ENCODE measurements at regions not wholly inside any gene's neighbourhood (a gene's known extent, or its start where the extent isn't known, plus 50 kb on each side); places are given as distances from the start of the nearest gene placed in this dataset.

GRCh38 chr7:71005109-71005508 lies 126.8 kb upstream of the GALNT17 start:
- TF ChIP-seq TEAD4 (IDR thresholded peaks at IDR 0.05) = no peak
- no peak for TF ChIP-seq TAF1 (IDR thresholded peaks at IDR 0.05; ENCODE audit: low read depth)
- TF ChIP-seq CEBPB (IDR thresholded peaks at IDR 0.05) = no peak
- TF ChIP-seq RAD21 (IDR thresholded peaks at IDR 0.05; ENCODE audit: low read depth) = no peak
- TF ChIP-seq, protein P1, sequence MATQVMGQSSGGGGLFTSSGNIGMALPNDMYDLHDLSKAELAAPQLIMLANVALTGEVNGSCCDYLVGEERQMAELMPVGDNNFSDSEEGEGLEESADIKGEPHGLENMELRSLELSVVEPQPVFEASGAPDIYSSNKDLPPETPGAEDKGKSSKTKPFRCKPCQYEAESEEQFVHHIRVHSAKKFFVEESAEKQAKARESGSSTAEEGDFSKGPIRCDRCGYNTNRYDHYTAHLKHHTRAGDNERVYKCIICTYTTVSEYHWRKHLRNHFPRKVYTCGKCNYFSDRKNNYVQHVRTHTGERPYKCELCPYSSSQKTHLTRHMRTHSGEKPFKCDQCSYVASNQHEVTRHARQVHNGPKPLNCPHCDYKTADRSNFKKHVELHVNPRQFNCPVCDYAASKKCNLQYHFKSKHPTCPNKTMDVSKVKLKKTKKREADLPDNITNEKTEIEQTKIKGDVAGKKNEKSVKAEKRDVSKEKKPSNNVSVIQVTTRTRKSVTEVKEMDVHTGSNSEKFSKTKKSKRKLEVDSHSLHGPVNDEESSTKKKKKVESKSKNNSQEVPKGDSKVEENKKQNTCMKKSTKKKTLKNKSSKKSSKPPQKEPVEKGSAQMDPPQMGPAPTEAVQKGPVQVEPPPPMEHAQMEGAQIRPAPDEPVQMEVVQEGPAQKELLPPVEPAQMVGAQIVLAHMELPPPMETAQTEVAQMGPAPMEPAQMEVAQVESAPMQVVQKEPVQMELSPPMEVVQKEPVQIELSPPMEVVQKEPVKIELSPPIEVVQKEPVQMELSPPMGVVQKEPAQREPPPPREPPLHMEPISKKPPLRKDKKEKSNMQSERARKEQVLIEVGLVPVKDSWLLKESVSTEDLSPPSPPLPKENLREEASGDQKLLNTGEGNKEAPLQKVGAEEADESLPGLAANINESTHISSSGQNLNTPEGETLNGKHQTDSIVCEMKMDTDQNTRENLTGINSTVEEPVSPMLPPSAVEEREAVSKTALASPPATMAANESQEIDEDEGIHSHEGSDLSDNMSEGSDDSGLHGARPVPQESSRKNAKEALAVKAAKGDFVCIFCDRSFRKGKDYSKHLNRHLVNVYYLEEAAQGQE (IDR thresholded peaks at IDR 0.05; ENCODE audit: low read depth) = no peak
- TF ChIP-seq, protein P2, sequence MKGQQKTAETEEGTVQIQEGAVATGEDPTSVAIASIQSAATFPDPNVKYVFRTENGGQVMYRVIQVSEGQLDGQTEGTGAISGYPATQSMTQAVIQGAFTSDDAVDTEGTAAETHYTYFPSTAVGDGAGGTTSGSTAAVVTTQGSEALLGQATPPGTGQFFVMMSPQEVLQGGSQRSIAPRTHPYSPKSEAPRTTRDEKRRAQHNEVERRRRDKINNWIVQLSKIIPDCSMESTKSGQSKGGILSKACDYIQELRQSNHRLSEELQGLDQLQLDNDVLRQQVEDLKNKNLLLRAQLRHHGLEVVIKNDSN (IDR thresholded peaks at IDR 0.05) = no peak

Data from Ishikawa (cell line).